ENCODE measurements at regions not wholly inside any gene's neighbourhood (a gene's known extent, or its start where the extent isn't known, plus 50 kb on each side); places are given as distances from the start of the nearest gene placed in this dataset.
"Not testable (repeated sequence)": the region's sequence is repeated elsewhere in the genome, so short reads cannot be mapped to it uniquely, and the experiment has no call there.

GRCh38 chr7:149683898-149684297 lies 89.5 kb downstream of the ZNF467 start:
- DNase-seq (ENCODE audit: low read depth), result no peak
- TF ChIP-seq, protein P1, sequence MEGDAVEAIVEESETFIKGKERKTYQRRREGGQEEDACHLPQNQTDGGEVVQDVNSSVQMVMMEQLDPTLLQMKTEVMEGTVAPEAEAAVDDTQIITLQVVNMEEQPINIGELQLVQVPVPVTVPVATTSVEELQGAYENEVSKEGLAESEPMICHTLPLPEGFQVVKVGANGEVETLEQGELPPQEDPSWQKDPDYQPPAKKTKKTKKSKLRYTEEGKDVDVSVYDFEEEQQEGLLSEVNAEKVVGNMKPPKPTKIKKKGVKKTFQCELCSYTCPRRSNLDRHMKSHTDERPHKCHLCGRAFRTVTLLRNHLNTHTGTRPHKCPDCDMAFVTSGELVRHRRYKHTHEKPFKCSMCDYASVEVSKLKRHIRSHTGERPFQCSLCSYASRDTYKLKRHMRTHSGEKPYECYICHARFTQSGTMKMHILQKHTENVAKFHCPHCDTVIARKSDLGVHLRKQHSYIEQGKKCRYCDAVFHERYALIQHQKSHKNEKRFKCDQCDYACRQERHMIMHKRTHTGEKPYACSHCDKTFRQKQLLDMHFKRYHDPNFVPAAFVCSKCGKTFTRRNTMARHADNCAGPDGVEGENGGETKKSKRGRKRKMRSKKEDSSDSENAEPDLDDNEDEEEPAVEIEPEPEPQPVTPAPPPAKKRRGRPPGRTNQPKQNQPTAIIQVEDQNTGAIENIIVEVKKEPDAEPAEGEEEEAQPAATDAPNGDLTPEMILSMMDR (conservative IDR thresholded peaks at IDR 0.05; ENCODE audit: low read depth, low read length), result no peak
- H3K4me3 ChIP-seq (ENCODE audit: low read depth, low read length), result no peak overlapping the region

GRCh38 chr7:149683181-149683580 lies 90.2 kb downstream of the ZNF467 start:
- no peak for DNase-seq (ENCODE audit: low read depth)
- H3K4me3 ChIP-seq (ENCODE audit: low read depth, low read length), result no peak overlapping the region
- TF ChIP-seq, protein P1 (conservative IDR thresholded peaks at IDR 0.05; ENCODE audit: low read depth, low read length), result no peak

DNA sequence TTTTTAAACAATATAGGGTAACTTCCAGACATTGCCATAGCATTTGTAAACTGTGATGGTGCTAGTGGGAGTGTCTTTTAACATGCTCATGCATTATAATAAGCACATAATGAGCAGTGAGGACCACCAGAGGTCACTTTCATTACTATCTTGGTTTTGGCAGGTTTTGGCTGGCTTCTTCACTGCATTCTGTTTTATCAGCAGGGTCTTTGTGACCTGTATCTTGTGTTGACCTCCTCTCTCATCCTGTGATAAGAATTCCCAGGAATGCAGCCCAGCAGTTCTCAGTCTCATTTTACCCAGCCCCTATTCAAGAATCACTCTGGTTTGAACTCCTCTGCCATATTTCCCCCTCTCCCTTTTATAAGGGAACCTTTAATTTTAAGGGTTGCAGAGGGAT lies 91.3 kb downstream of the ZNF467 start:
- H3K4me3 ChIP-seq (ENCODE audit: low read depth, low read length), result no peak overlapping the region
- DNase-seq (ENCODE audit: low read depth), result no peak
- TF ChIP-seq, protein P1 (conservative IDR thresholded peaks at IDR 0.05; ENCODE audit: low read depth, low read length), result no peak

DNA sequence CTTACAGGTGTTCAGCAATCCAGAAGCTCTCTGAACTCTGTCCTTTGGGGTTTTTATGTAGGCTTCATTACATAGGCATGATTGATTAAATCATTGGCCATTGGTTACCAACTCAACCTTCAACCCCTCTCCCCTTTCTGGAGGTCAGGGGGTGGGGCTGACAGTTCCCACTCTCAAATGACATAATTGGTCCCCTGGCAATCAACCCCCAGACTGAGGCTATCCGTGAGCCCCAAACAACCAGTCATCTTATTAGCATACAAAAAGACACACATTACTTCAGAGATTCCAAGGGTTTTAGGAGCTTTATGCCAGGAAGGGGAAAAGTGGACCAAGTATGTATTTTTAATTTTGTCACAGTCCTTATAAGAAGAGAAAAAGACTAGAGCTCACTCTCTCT lies 92.1 kb downstream of the ZNF467 start:
- TF ChIP-seq, protein P1 (conservative IDR thresholded peaks at IDR 0.05; ENCODE audit: low read depth, low read length), result no peak
- DNase-seq (ENCODE audit: low read depth), result no peak

GRCh38 chr7:149680331-149681025 lies 92.9 kb downstream of the ZNF467 start:
- TF ChIP-seq, protein P1 (conservative IDR thresholded peaks at IDR 0.05; ENCODE audit: low read depth, low read length), result no peak
- DNase-seq (ENCODE audit: low read depth), result no peak

More for the DNA sequence above, 92.1 kb downstream of the ZNF467 start:
- H3K4me3 ChIP-seq (ENCODE audit: low read depth, low read length), result no peak overlapping the region

DNA sequence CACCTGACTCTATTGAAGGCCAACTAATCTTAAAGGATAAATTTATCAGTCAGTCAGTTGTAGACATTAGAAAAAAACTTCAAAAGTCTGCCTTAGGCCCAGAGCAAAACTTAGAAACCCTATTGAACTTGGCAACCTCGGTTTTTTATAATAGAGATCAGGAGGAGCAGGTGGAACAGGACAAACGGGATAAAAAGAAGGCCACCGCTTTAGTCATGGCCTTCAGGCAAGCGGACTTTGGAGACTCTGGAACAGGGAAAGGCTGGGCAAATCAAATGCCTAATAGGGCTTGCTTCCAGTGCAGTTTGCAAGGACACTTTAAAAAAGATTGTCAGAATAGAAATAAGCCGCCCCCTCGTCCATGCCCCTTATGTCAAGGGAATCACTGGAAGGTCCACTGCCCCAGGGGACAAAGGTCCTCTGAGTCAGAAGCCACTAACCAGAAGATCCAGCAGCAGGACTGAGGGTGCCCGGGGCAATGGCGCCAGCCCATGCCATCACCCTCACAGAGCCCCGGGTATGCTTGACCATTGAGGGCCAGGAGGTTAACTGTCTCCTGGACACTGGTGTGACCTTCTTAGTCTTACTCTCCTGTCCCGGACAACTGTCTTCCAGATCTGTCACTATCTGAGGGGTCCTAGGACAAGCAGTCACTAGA lies 98.5 kb downstream of the ZNF467 start:
- not testable (repeated sequence) for DNase-seq (ENCODE audit: low read depth); H3K4me3 ChIP-seq (ENCODE audit: low read depth, low read length)

More at GRCh38 chr7:149680331-149681025, 92.9 kb downstream of the ZNF467 start:
- H3K4me3 ChIP-seq (ENCODE audit: low read depth, low read length), result no peak overlapping the region

DNA sequence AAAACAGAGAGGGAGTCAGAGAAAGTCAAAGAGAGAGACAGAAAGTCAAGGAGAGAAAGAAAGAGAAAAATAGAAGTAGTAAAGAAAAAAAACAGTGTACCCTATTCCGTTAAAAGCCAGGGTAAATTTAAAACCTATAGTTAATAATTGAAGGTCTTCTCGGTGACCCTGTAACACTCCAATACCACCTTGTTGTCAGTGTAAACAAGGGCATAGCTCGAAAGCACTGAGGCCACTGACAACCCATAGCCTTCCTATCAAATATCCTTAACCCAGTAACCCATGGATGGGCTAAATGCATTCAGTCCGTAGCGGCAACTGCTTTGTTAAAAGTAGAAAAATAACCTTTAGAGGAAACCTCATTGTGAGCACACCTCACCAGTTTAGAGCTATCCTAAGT lies 100.4 kb downstream of the ZNF467 start:
- no peak overlapping the region for H3K4me3 ChIP-seq (ENCODE audit: low read depth, low read length)
- TF ChIP-seq, protein P1 (conservative IDR thresholded peaks at IDR 0.05; ENCODE audit: low read depth, low read length), result no peak
- DNase-seq (ENCODE audit: low read depth), result no peak

Measured in epithelial cell of proximal tubule (primary cell).